Activated T-cell treated with anti-CD3 and anti-CD28 coated beads for 4 hours (primary cell): ENCODE measurements at regions not wholly inside any gene's neighbourhood (a gene's known extent, or its start where the extent isn't known, plus 50 kb on each side); places are given as distances from the start of the nearest gene placed in this dataset.
"Not testable (repeated sequence)": the region's sequence is repeated elsewhere in the genome, so short reads cannot be mapped to it uniquely, and the experiment has no call there.

ENCODE experiments used
- DNase-seq: peaks from one replicate; pipeline ENCODE4 v3.0.0-alpha.2; 2020

- DNase-seq = no peak
Observed at GRCh38 chr2:18301421-18302139, 258.9 kb downstream of the RDH14 start.

- no peak for DNase-seq
Observed at GRCh38 chr2:18299423-18300212, 260.8 kb downstream of the RDH14 start.

DNA sequence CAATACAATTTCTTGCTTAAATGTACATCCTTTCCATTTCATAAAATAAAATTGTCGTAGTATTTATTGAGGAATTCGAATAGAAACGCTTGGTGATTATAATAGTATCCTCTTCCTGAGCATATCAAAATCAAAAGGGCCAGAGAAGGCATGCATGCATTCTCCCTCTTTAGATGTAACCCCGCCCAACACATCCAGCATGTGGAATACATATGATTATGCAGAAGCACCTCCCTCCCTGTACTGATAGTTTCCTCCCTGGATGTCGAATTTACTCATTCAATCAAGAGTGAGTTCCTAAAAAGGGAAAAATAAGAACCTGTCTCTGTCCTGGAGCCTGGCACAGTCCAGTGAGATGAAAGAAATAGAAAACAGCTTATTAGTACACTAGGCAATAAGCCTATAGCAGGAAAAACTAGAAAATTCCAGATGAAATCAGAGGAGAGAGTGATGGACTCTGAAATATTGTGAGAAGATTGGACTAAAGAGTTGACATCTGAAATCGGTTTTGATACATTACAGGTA is 262.9 kb downstream of the RDH14 start:
- DNase-seq = no peak

DNA sequence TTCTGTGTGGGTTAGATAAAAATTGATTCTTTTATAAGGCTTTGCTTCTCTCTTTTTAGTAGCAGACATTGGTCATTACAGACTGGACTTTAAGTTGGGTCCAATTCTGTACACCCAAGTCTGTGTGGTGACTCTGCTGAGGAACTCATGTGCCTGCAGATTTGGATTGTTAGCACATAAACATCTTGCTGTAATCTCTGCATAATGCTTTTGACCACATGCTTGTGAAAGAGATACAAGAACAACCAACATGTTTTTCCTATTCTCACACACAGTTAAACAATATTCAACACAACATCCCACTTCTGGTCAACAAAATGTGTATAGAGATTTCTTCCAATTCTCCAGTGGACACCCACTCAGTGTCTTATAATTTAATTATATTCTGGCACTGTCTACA is 270.1 kb downstream of the RDH14 start:
- DNase-seq = no peak

- no peak for DNase-seq
Observed at GRCh38 chr2:18286897-18287296, 273.6 kb downstream of the RDH14 start.

GRCh38 chr2:18284331-18284730 is 276.1 kb downstream of the RDH14 start:
- no peak for DNase-seq

DNA sequence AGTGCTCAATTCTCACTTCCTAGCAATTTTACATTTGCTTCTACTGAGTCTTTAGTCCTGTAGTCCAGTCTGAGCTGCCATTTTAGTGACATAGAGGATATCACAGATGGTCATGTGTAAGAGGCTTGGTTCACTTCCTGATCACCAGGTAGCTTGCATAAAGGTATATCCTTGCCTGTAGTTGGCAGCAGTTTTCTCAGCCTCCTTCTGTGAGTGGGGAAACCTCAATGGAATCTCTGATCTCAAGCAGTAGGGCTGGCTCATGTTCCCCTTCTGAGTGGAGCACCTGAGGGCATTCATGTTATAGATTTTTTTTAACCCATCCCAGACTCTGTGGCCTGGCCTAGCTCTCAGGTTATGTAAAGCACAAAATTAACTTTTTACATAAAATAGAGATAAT is 278.4 kb downstream of the RDH14 start:
- DNase-seq = no peak

- no peak for DNase-seq
Observed at GRCh38 chr2:18276583-18277075, 283.8 kb downstream of the RDH14 start.

DNA sequence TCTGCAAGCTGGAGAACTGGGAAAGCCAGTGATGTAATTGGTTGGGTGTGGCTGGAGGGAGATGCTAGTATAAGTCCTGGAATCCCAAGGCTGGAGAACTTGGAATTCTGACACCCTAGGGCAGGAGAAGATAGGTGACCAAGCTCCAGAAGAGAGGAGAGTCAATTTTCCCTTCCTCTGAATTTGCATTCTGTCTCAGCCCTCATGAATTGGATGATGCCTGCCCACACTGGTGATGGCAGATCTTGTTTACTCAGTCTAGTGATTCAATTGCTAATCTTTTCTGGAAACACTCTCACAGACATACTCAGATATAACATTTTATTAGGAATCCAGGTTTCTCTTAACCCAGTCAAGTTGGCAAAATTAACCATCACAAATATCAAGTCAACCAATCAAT is 287.2 kb downstream of the RDH14 start:
- DNase-seq = no peak

GRCh38 chr2:18272148-18272494 is 288.3 kb downstream of the RDH14 start:
- DNase-seq = no peak

DNA sequence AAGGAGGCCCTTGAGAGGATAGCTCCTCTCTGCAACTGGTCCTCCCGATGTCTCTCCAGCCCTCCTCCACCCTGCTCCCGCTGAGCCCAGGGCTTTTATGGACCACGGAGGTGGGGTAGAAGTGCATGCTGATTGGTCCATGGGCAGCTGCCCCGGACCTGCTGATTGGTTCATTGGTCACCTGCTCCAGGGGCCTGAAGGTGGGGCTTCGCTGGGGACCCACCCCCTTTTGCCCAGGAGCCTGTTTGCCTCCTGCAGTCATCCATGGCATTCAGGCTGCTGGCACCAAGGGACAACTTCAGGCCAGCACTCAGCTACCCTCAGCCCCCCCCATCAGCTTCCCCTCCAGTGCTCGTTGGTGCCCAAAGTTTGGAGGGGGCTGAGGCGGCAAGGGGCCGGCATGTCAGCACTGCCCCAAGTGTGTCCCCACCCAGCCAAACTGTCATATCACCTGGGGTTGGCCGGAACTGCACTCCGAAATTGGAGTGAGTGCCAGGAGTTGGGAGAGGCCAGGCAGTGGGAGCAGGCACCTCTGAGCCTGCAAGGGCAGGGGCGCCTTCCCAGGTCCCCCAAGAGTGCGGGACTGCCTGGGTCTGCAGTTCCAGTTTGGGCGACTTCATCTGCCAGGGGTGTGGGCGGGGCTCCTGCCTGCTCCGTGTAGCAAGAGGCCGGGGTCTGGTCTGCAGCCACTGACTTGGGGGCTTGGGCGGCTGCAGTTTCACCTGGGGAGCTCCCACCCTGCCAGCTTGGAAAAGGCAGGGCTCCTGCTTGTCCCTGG is 288.9 kb downstream of the RDH14 start:
- no peak for DNase-seq

GRCh38 chr2:18268400-18268799 is 292.1 kb downstream of the RDH14 start:
- DNase-seq = no peak

DNA sequence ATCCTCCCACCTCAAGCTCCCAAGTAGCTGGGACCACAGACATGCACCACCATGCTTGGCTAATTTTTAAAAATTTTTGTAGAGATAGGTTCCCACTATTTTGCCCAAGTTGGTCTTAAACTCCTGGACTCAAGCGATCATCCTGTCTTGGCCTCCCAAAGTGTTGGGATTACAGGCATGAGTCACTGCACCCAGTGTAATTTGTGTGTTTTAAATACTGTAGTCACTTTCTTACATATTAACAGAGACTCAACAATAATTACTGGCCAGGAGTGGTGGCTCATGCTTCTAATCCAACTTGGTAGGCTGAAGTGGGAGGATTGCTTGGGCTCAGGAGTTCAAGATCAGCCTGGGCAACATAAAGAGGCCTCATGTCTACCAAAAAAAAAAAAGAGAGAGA is 293.0 kb downstream of the RDH14 start:
- no peak for DNase-seq

GRCh38 chr2:18266699-18267098 is 293.8 kb downstream of the RDH14 start:
- DNase-seq = not testable (repeated sequence)

- no peak for DNase-seq
Observed at GRCh38 chr2:18265614-18266586, 294.6 kb downstream of the RDH14 start.

DNA sequence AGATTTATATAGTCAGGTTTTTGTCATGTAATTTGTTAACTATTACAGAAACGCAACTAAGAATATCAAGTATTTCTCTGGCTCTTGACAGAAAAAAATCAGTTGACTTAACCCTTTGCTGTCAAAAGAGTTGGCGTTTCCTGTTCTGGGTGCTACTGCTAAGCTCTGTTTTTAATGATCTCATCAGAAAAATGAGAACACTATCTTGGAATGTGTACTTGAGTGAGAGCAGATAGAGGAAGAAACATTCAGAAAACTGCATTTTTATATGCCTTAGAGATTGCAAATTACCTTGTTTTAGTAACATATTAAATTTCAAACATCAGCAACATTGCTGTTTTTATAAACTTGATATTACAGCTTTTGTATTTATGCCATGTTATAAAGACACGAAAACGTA is 297.9 kb downstream of the RDH14 start:
- DNase-seq = no peak

- DNase-seq = no peak
Observed at GRCh38 chr2:18253686-18254197, 306.7 kb downstream of the RDH14 start.

DNA sequence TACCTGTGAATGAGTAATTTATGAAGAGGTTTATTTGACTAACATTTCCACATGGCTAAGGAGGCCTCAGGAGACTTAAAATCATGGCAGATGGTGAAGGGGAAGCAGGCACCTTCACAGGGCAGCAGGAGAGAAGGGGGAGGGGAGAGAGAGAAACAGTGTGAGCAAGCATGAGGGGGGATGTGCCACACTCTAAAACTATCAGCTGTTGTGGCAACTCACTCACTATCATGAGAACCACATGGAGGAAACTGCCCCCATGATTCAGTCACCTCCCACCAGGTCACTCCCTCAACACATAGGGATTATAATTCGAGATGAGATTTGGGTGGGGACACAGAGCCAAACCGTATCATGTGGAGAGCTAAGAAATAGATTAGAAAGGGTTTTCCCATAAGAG is 309.0 kb downstream of the RDH14 start:
- DNase-seq = no peak

DNA sequence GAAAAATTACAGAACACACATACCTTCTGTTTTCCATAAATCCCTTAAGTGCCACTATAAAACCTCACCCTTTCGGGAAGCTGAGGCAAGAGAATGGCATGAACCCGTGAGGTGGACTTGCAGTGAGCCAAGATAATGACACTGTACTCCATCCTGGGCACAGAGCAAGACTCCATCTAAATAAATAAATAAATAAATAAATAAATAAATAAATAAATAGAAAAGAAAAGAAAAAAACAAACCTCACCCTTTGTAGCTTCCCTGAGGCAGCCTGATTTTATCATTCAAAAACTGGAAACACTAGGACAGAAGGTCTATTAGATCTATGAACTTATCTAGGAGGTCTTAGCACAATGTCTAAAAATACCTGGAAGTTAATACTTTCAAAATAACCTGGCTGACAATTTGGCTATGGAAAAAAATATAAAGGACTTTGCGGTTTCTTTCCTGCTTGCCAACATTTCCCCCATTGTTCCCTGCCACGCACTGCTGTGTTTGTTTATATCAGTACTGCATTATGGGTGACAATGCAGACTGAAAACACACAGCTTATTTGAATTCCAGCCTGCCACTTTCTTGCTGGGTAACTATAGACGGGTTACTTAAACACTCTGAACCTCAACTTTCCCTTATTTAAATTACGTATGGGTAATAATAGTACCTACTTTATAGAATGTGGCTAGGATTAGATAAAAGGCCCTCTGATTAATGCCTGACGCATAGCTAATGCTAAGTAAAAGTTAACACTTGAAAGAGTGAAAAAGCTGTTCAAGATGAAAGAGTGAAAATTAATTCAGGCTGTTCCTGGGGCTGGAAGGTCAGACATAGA is 313.0 kb downstream of the RDH14 start:
- no peak for DNase-seq

GRCh38 chr2:18245375-18245774 is 315.1 kb downstream of the RDH14 start:
- no peak for DNase-seq

DNA sequence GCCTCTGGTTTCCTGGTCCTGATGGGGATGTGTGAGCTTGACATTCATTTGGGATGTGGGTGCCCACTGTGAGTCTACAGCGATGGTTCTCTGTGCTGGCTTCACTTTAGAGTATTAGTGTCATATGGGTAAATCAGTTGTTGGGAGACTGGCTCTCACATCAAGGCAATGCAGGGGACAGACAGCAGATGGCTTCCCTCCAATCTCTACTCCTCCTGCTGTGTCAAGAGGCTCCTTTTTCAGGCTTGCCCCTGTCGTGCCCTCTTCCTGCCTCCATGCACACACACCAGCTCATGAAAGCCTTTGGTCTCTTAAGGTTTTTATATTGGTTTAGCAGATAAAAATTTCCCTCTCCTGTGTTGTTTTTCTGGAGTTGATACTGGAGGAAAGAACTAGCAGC is 315.6 kb downstream of the RDH14 start:
- DNase-seq = no peak
